IMR-90 (cell line): ENCODE measurements at regions not wholly inside any gene's neighbourhood (a gene's known extent, or its start where the extent isn't known, plus 50 kb on each side); places are given as distances from the start of the nearest gene placed in this dataset.

ENCODE experiments used
- ATAC-seq: fragments of 200-7000 bp; cut with Tn5 transposase; 2 replicates; pipeline ENCODE4 v1.9.1; 2020; ENCODE audit warnings: low read depth, mild to moderate bottlenecking, moderate library complexity
- BruUV-seq: library from RNA; stranded (reverse); fragments of 400-500 nt; replicated peaks from 2 replicates; lab custom pipeline; 2021; lab: Mats Ljungman, UMichigan
- CTCF ChIA-PET: fragments of 300-600 bp; formaldehyde crosslinking; extraction: SDS; loops from one replicate; lab custom pipeline; 2021; ENCODE audit warnings: antibody characterized with exemption; lab: Yijun Ruan, JAX
- POLR2A ChIA-PET: fragments of 300-600 bp; sonication (Branson Sonifier 250); formaldehyde crosslinking; loops from one replicate; lab custom pipeline; 2022; ENCODE audit warnings: antibody characterized with exemption; ENCODE audit not compliant: unreplicated experiment; lab: Charles Lee
- DNase-seq: peaks from one replicate; pipeline ENCODE4 v3.0.0; 2013
- H2AFZ ChIP-seq: replicated peaks from 2 replicates; pipeline ENCODE3; 2013; ENCODE audit warnings: low read length, mild to moderate bottlenecking; ENCODE audit not compliant: poor library complexity
- H2AK5ac ChIP-seq: 2 replicates; pipeline ENCODE4 v1.6.1; 2013; ENCODE audit warnings: low read depth, low read length, inconsistent platforms
- H2AK9ac ChIP-seq: replicated peaks from 2 replicates; pipeline ENCODE3; 2013; ENCODE audit warnings: mild to moderate bottlenecking, low read depth, low read length, moderate library complexity; ENCODE audit not compliant: poor library complexity
- H2BK120ac ChIP-seq: 2 replicates; pipeline ENCODE4 v1.6.1; 2013; ENCODE audit warnings: low read depth, low read length, inconsistent platforms
- H2BK15ac ChIP-seq: 3 replicates; pipeline ENCODE4 v1.6.1; 2013; ENCODE audit warnings: low read depth, low read length, inconsistent platforms
- H2BK20ac ChIP-seq: 2 replicates; pipeline ENCODE4 v1.6.1; 2013; ENCODE audit warnings: low read depth, mild to moderate bottlenecking, inconsistent platforms, low read length, moderate library complexity
- H2BK5ac ChIP-seq: 2 replicates; pipeline ENCODE4 v1.6.1; 2013; ENCODE audit warnings: mild to moderate bottlenecking, low read depth, low read length, inconsistent platforms; ENCODE audit not compliant: poor library complexity, severe bottlenecking
- H3K14ac ChIP-seq: replicated peaks from 2 replicates; pipeline ENCODE4 v1.6.1; 2013; ENCODE audit warnings: low read depth, low read length, inconsistent platforms
- H3K18ac ChIP-seq: 2 replicates; pipeline ENCODE4 v1.6.1; 2013; ENCODE audit warnings: low read depth, low read length, control low read depth
- H3K23ac ChIP-seq: 2 replicates; pipeline ENCODE4 v1.6.1; 2013; ENCODE audit warnings: low read depth, low read length, inconsistent platforms
- H3K27ac ChIP-seq: 2 replicates; pipeline ENCODE4 v1.5.1; 2013; ENCODE audit warnings: mild to moderate bottlenecking, control low read depth, low read length; ENCODE audit not compliant: insufficient read depth
- H3K27me3 ChIP-seq: 2 replicates; pipeline ENCODE4 v1.6.1; 2013; ENCODE audit warnings: low read length; ENCODE audit not compliant: control insufficient read depth, insufficient read depth
- H3K36me3 ChIP-seq: 2 replicates; pipeline ENCODE4 v1.6.1; 2013; ENCODE audit warnings: low read length, mixed read lengths; ENCODE audit not compliant: control insufficient read depth, insufficient read depth
- H3K4ac ChIP-seq: 2 replicates; pipeline ENCODE4 v1.6.1; 2013; ENCODE audit warnings: low read depth, low read length, inconsistent platforms
- H3K4me1 ChIP-seq: 2 replicates; pipeline ENCODE4 v1.6.1; 2013; ENCODE audit warnings: low read length, mixed read lengths; ENCODE audit not compliant: control insufficient read depth, insufficient read depth
- H3K4me2 ChIP-seq: 2 replicates; pipeline ENCODE4 v1.6.1; 2013; ENCODE audit warnings: low read depth, mild to moderate bottlenecking, control low read depth, low read length, moderate library complexity
- H3K4me3 ChIP-seq: 2 replicates; pipeline ENCODE4 v1.5.1; 2013; ENCODE audit warnings: low read depth, mild to moderate bottlenecking, control low read depth, low read length, moderate library complexity; ENCODE audit not compliant: insufficient read depth
- H3K56ac ChIP-seq: 2 replicates; pipeline ENCODE4 v1.6.1; 2013; ENCODE audit warnings: low read length, inconsistent platforms; ENCODE audit not compliant: insufficient read depth; ENCODE audit errors: extremely low read depth
- H3K79me1 ChIP-seq, 2 experiments: 2 replicates each; pipeline ENCODE4 v1.6.1; 2013; ENCODE audit warnings: low read length in 2 of 2, inconsistent platforms in 1 of 2, low read depth in 1 of 2
- H3K9ac ChIP-seq: 2 replicates; pipeline ENCODE4 v1.6.1; 2013; ENCODE audit warnings: low read depth, low read length, control low read depth
- H3K9me1 ChIP-seq: 2 replicates; pipeline ENCODE4 v1.6.1; 2013; ENCODE audit warnings: low read length, inconsistent platforms; ENCODE audit not compliant: insufficient read depth
- H3K9me3 ChIP-seq: 2 replicates; pipeline ENCODE4 v1.6.1; 2013; ENCODE audit warnings: low read length; ENCODE audit not compliant: control insufficient read depth, insufficient read depth
- H4K20me1 ChIP-seq: 2 replicates; pipeline ENCODE4 v1.6.1; 2013; ENCODE audit warnings: low read length, inconsistent platforms; ENCODE audit not compliant: insufficient read depth
- H4K5ac ChIP-seq: 2 replicates; pipeline ENCODE4 v1.6.1; 2013; ENCODE audit warnings: mild to moderate bottlenecking, low read depth, low read length, control low read depth
- H4K8ac ChIP-seq, 2 experiments: 2 replicates each; pipeline ENCODE4 v1.6.1; 2013; ENCODE audit warnings: low read depth in 2 of 2, low read length in 2 of 2, control low read depth in 1 of 2, inconsistent platforms in 1 of 2
- H4K91ac ChIP-seq: 2 replicates; pipeline ENCODE4 v1.6.1; 2013; ENCODE audit warnings: low read depth, low read length, inconsistent platforms; ENCODE audit not compliant: insufficient read depth
- BHLHE40 ChIP-seq: fragments of 150-350 bp; IDR thresholded peaks from 2 replicates; pipeline ENCODE4 v1.6.1; 2016; ENCODE audit warnings: mild to moderate bottlenecking, low read depth, low read length
- CEBPB ChIP-seq: IDR thresholded peaks from 2 replicates; pipeline ENCODE4 v1.6.1; 2012; ENCODE audit warnings: low read depth, low read length, improper control_type of control experiment
- CHD1 ChIP-seq: IDR thresholded peaks from 2 replicates; pipeline ENCODE4 v1.6.1; 2012; ENCODE audit warnings: low read depth, low read length, improper control_type of control experiment
- FOS ChIP-seq: fragments of 150-350 bp; IDR thresholded peaks from 2 replicates; pipeline ENCODE4 v1.6.1; 2016; ENCODE audit warnings: low read depth, low read length
- MAFK ChIP-seq: IDR thresholded peaks from 2 replicates; pipeline ENCODE4 v1.6.1; 2012; ENCODE audit warnings: low read depth, low read length, improper control_type of control experiment
- MAZ ChIP-seq: IDR thresholded peaks from 2 replicates; pipeline ENCODE4 v1.6.1; 2012; ENCODE audit warnings: low read depth, mild to moderate bottlenecking, low read length, improper control_type of control experiment, moderate library complexity, borderline replicate concordance
- MXI1 ChIP-seq: IDR thresholded peaks from 2 replicates; pipeline ENCODE4 v1.6.1; 2012; ENCODE audit warnings: low read depth, mild to moderate bottlenecking, low read length, moderate library complexity, borderline replicate concordance
- NFE2L2 ChIP-seq: fragments of 150-350 bp; IDR thresholded peaks from 2 replicates; pipeline ENCODE4 v1.6.1; 2016; ENCODE audit warnings: low read depth, mild to moderate bottlenecking, low read length
- POLR2A ChIP-seq: IDR thresholded peaks from 2 replicates; pipeline ENCODE4 v1.6.1; 2012; ENCODE audit warnings: mild to moderate bottlenecking, low read depth, low read length
- RCOR1 ChIP-seq: IDR thresholded peaks from 2 replicates; pipeline ENCODE4 v1.6.1; 2012; ENCODE audit warnings: mild to moderate bottlenecking, low read length, improper control_type of control experiment; ENCODE audit not compliant: insufficient replicate concordance
- RFX5 ChIP-seq: IDR thresholded peaks from 2 replicates; pipeline ENCODE4 v1.8.0; 2012; ENCODE audit warnings: low read depth, mild to moderate bottlenecking, low read length, moderate library complexity
- WGBS, 2 experiments: methylation state at CpG; one replicate each; pipeline versions ENCODE4 v1.1.5 to v1.1.7; 2013; ENCODE audit warnings: missing lambda C conversion rate in 2 of 2; ENCODE audit not compliant: insufficient read length in 1 of 2; ENCODE audit errors: extremely low coverage in 2 of 2; 5-methylcytosine and 5-hydroxymethylcytosine counted together
- dilution Hi-C: fragments of 300-500 bp; cut with HindIII; formaldehyde crosslinking; loops from one replicate; pipeline ENCODE4 v1.14.3; 2018; ENCODE audit warnings: low sequenced_read_pairs; ENCODE audit not compliant: unreplicated experiment
- in situ Hi-C: fragments of 300-500 bp; cut with MboI; formaldehyde crosslinking; loops from 3 replicates; pipeline ENCODE4 v1.14.3; 2019; ENCODE audit warnings: low sequenced_read_pairs, inconsistent platforms, mixed read lengths
- intact Hi-C: fragments of 100-400 bp; cut with micrococcal nuclease; formaldehyde crosslinking; loops from 2 replicates; pipeline ENCODE4 v1.10.0; 2022
- TF ChIP-seq, protein P1 (sequence below): conservative IDR thresholded peaks from 2 replicates; pipeline ENCODE4 v1.5.1; 2012; ENCODE audit warnings: mild to moderate bottlenecking, low read depth, low read length, improper control_type of control experiment
- TF ChIP-seq, protein P2 (sequence below): fragments of 150-350 bp; IDR thresholded peaks from 2 replicates; pipeline ENCODE4 v1.6.1; 2016; ENCODE audit warnings: low read depth, mild to moderate bottlenecking, low read length, moderate library complexity, borderline replicate concordance

DNA sequence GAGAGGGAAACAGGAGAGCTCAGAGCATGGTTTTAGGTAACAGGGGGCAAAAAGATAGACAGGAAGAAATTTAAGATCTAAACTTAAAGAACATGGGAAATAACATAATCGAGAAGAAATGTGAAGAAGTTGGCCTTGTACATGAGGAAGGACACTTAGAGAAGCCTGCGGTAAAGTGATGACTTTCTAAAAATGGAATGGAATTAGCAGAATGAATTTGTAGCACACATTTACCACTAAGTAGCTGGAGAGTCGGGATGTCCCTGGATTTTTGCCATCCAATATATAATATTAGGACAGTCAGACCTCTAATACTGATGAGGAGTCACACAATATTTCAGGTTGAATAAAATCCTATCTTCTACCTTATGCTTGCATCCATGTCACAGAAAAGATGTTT lies 77.7 kb upstream of the C1orf87 start:
- Histone ChIP-seq H2BK20ac (no peak overlapping the region), H2BK15ac (no peak overlapping the region), H3K9me1 (no peaks in the 10 kb centered on the region), H3K36me3 (no peaks in the 10 kb centered on the region), H4K91ac (no peak overlapping the region), H4K8ac (no peak overlapping the region), H3K4me1 (no peaks in the 10 kb centered on the region), H2AK9ac (no peak overlapping the region), H4K20me1 (no peaks in the 10 kb centered on the region), H3K56ac (no peak overlapping the region), H3K9ac (no peak overlapping the region), H2AK5ac (no peak overlapping the region), H4K5ac (no peak overlapping the region), H3K27ac (no peak overlapping the region), H3K4me2 (no peak overlapping the region), H3K4ac (no peak overlapping the region), H2BK5ac (no peak overlapping the region), H3K9me3 (no peaks in the 10 kb centered on the region), H2BK120ac (no peak overlapping the region), H3K4me3 (no peak overlapping the region), H2AFZ (no peak overlapping the region), H3K23ac (no peak overlapping the region), H3K79me1 (no peaks in the 10 kb centered on the region), H3K14ac (no peak overlapping the region), H3K27me3 (no peaks in the 10 kb centered on the region), H3K18ac (no peak overlapping the region)
- WGBS, 2 experiments = no CpG with 5 or more reads among the region's 3 CpGs
- ChIA-PET CTCF (interaction anchor here (0.6 kb wide), 1 partner anchor 786 kb away, joined by 3 read pairs; no protein-coding TSS in a partner anchor), POLR2A (no interaction called here)
- DNase-seq (no peak), ATAC-seq (no peak)
- no TSS peak for BruUV-seq
- dilution Hi-C loops = no loop called here
- intact Hi-C loops = no loop called here
- in situ Hi-C loops = no loop called here
- TF ChIP-seq MXI1 (no peak), BHLHE40 (no peak), CEBPB (no peak), POLR2A (no peak), MAZ (no peak), CHD1 (no peak), NFE2L2 (no peak), FOS (no peak), RFX5 (no peak), MAFK (no peak), RCOR1 (no peak)
- TF ChIP-seq, protein P1, sequence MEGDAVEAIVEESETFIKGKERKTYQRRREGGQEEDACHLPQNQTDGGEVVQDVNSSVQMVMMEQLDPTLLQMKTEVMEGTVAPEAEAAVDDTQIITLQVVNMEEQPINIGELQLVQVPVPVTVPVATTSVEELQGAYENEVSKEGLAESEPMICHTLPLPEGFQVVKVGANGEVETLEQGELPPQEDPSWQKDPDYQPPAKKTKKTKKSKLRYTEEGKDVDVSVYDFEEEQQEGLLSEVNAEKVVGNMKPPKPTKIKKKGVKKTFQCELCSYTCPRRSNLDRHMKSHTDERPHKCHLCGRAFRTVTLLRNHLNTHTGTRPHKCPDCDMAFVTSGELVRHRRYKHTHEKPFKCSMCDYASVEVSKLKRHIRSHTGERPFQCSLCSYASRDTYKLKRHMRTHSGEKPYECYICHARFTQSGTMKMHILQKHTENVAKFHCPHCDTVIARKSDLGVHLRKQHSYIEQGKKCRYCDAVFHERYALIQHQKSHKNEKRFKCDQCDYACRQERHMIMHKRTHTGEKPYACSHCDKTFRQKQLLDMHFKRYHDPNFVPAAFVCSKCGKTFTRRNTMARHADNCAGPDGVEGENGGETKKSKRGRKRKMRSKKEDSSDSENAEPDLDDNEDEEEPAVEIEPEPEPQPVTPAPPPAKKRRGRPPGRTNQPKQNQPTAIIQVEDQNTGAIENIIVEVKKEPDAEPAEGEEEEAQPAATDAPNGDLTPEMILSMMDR = no peak
- TF ChIP-seq, protein P2, sequence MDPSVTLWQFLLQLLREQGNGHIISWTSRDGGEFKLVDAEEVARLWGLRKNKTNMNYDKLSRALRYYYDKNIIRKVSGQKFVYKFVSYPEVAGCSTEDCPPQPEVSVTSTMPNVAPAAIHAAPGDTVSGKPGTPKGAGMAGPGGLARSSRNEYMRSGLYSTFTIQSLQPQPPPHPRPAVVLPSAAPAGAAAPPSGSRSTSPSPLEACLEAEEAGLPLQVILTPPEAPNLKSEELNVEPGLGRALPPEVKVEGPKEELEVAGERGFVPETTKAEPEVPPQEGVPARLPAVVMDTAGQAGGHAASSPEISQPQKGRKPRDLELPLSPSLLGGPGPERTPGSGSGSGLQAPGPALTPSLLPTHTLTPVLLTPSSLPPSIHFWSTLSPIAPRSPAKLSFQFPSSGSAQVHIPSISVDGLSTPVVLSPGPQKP = no peak
